HepG2 (cell line): ENCODE measurements at regions not wholly inside any gene's neighbourhood (a gene's known extent, or its start where the extent isn't known, plus 50 kb on each side); places are given as distances from the start of the nearest gene placed in this dataset.

Experiments used
- ATAC-seq: fragments of 200-7000 bp; cut with Tn5 transposase; 3 replicates; pipeline ENCODE4 v1.9.1; 2020; ENCODE audit warnings: mild to moderate bottlenecking, moderate library complexity
- BruUV-seq: library from RNA; stranded (reverse); fragments of 400-500 nt; replicated peaks from 2 replicates; lab custom pipeline; 2021; lab: Mats Ljungman, UMichigan
- CTCF ChIA-PET: fragments of 300-600 bp; formaldehyde crosslinking; extraction: SDS; loops from one replicate; lab custom pipeline; 2021; ENCODE audit warnings: low total read pairs, inconsistent platforms, low intra/inter-chr PET ratio; lab: Yijun Ruan, JAX
- POLR2A ChIA-PET: fragments of 350-600 bp; sonication (Branson Sonifier 250); formaldehyde crosslinking; loops from one replicate; lab custom pipeline; 2020; ENCODE audit warnings: antibody characterized with exemption, inconsistent platforms; lab: Yijun Ruan, JAX
- DNase-seq: peaks from one replicate; pipeline ENCODE4 v3.0.0-alpha.2; 2015; ENCODE audit warnings: low spot score
- FAIRE-seq: peaks from 3 replicates; lab custom pipeline; 2011; peaks lifted over from hg19 to GRCh38; lab: Jason Lieb, UNC
- H2AFZ ChIP-seq: one replicate; pipeline ENCODE4 v1.6.1; 2011; ENCODE audit warnings: low read length, inconsistent platforms
- H3K27ac ChIP-seq: fragments of 300-600 bp; 3 replicates; pipeline ENCODE4 v1.8.0; 2011; ENCODE audit warnings: mixed run types, mild to moderate bottlenecking, mixed read lengths, low read length, inconsistent platforms; ENCODE audit not compliant: insufficient read depth; ENCODE audit errors: extremely low read length
- H3K27me3 ChIP-seq, 2 experiments: fragments of 200-600 bp in 1 of 2; 2 replicates in 1 of 2; 3 replicates in 1 of 2; pipeline versions ENCODE4 v1.6.0 to v1.8.0; 2011; ENCODE audit warnings: low read length in 2 of 2, mild to moderate bottlenecking in 2 of 2, moderate library complexity in 2 of 2, inconsistent platforms in 1 of 2; ENCODE audit not compliant: insufficient read depth in 2 of 2, control insufficient read depth in 1 of 2
- H3K36me3 ChIP-seq, 2 experiments: fragments of 200-600 bp in 1 of 2; replicated peaks in 1 of 2; 2 replicates in 1 of 2; 3 replicates in 1 of 2; pipeline versions ENCODE4 v1.5.1 to v1.8.0; 2011; ENCODE audit warnings: low read length in 2 of 2, inconsistent platforms in 1 of 2; ENCODE audit not compliant: insufficient read depth in 2 of 2, control insufficient read depth in 1 of 2
- H3K4me1 ChIP-seq: 2 replicates; pipeline ENCODE4 v1.5.1; 2012; ENCODE audit warnings: low read length, inconsistent platforms; ENCODE audit not compliant: insufficient read depth
- H3K4me2 ChIP-seq: 2 replicates; pipeline ENCODE4 v1.6.0; 2011; ENCODE audit warnings: low read depth, low read length, inconsistent platforms
- H3K4me3 ChIP-seq, 3 experiments: fragments of 200-600 bp in 1 of 3; sonication (generic), shearing (Covaris generic) in 1 of 3; replicated peaks in 1 of 3; 2 replicates each; pipeline ENCODE4 v1.5.1; 2011 to 2016; ENCODE audit warnings: low read length in 3 of 3, inconsistent platforms in 2 of 3, low read depth in 2 of 3, mild to moderate bottlenecking in 2 of 3, control low read depth in 1 of 3, mixed read lengths in 1 of 3; ENCODE audit not compliant: insufficient read depth in 1 of 3
- H3K79me2 ChIP-seq: one replicate; pipeline ENCODE4 v1.6.1; 2011; ENCODE audit warnings: low read length, inconsistent platforms; ENCODE audit not compliant: insufficient read depth
- H3K9ac ChIP-seq: 2 replicates; pipeline ENCODE4 v1.6.0; 2011; ENCODE audit warnings: mild to moderate bottlenecking, low read depth, low read length, inconsistent platforms; ENCODE audit not compliant: insufficient read depth
- H3K9me3 ChIP-seq: 2 replicates; pipeline ENCODE4 v1.5.1; 2012; ENCODE audit warnings: mild to moderate bottlenecking, low read length
- H4K20me1 ChIP-seq: 2 replicates; pipeline ENCODE4 v1.6.0; 2011; ENCODE audit warnings: inconsistent platforms, mild to moderate bottlenecking, low read length, moderate library complexity; ENCODE audit not compliant: insufficient read depth
- CEBPZ ChIP-seq: IDR thresholded peaks from 2 replicates; pipeline ENCODE4 v1.6.1; 2012; ENCODE audit warnings: low read length, improper control_type of control experiment
- HOXA7 ChIP-seq: sonication (generic); formaldehyde crosslinking; IDR thresholded peaks from 2 replicates; pipeline ENCODE4 v1.8.1; 2022; ENCODE audit warnings: mild to moderate bottlenecking, missing genetic modification reagents, moderate library complexity
- MED1 ChIP-seq: sonication (generic); formaldehyde crosslinking; IDR thresholded peaks from 2 replicates; pipeline ENCODE4 v1.4.0; 2020; ENCODE audit warnings: missing genetic modification reagents
- SP2 ChIP-seq: sonication (generic); formaldehyde crosslinking; IDR thresholded peaks from 2 replicates; pipeline ENCODE4 v1.5.1; 2020; ENCODE audit warnings: mild to moderate bottlenecking, missing genetic modification reagents
- ZNF326 ChIP-seq: sonication (generic); formaldehyde crosslinking; IDR thresholded peaks from 2 replicates; pipeline ENCODE4 v1.4.0; 2020; ENCODE audit warnings: missing genetic modification reagents, borderline replicate concordance
- ZNF672 ChIP-seq: sonication (generic); formaldehyde crosslinking; IDR thresholded peaks from 2 replicates; pipeline ENCODE4 v1.8.1; 2022; ENCODE audit warnings: missing genetic modification reagents
- WGBS: methylation state at CpG from one replicate; pipeline ENCODE4 v1.1.6; 2017; ENCODE audit warnings: low lambda C conversion rate; 5-methylcytosine and 5-hydroxymethylcytosine counted together
- in situ Hi-C: cut with HindIII; loops from 2 replicates; pipeline ENCODE4 v1.10.0; 2017; ENCODE audit warnings: low pct_unique_long_range_greater_than_20kb; ENCODE audit not compliant: extremely low pct_ligation_motif_present
- intact Hi-C: fragments of 100-400 bp; cut with micrococcal nuclease; formaldehyde crosslinking; loops from one replicate; pipeline ENCODE4 v1.10.0; 2022; ENCODE audit not compliant: unreplicated experiment
- TF ChIP-seq, protein P1 (sequence below): sonication (generic); formaldehyde crosslinking; IDR thresholded peaks from 2 replicates; pipeline ENCODE4 v1.4.0; 2020; ENCODE audit warnings: missing genetic modification reagents, mild to moderate bottlenecking, borderline replicate concordance

GRCh38 chr10:4120096-4120853 lies 335.3 kb upstream of the KLF6 start:
- Histone ChIP-seq H3K9ac (no peak overlapping the region), H3K27me3 (no peaks in the 10 kb centered on the region), H3K36me3 (no peaks in the 10 kb centered on the region), H3K9me3 (no peaks in the 10 kb centered on the region), H3K4me1 (no peaks in the 10 kb centered on the region), H3K27ac (no peak overlapping the region), H3K4me2 (no peak overlapping the region), H4K20me1 (no peaks in the 10 kb centered on the region), H2AFZ (no peak overlapping the region), H3K79me2 (no peaks in the 10 kb centered on the region)
- intact Hi-C loops (no loop called here), in situ Hi-C loops (no loop called here)
- no peak for ATAC-seq
- 13% methylated on average over 5 of the region's 5 CpGs for WGBS
- BruUV-seq = no TSS peak
- CTCF ChIA-PET = no interaction called here
- POLR2A ChIA-PET = no interaction called here
- FAIRE-seq = no peak
- TF ChIP-seq ZNF672 (CRISPR knock-in tag) (no peak), MED1 (CRISPR knock-in tag) (no peak), SP2 (no peak), CEBPZ (no peak), ZNF326 (no peak), HOXA7 (CRISPR knock-in tag) (no peak)
- TF ChIP-seq, protein P1, sequence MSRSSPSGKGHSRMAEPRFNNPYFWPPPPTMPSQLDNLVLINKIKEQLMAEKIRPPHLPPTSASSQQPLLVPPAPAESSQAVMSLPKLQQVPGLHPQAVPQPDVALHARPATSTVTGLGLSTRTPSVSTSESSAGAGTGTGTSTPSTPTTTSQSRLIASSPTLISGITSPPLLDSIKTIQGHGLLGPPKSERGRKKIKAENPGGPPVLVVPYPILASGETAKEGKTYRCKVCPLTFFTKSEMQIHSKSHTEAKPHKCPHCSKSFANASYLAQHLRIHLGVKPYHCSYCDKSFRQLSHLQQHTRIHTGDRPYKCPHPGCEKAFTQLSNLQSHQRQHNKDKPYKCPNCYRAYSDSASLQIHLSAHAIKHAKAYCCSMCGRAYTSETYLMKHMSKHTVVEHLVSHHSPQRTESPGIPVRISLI (CRISPR knock-in tag) = no peak
- TF ChIP-seq, all 625 proteins: peak for 0
- DNase-seq = no peak
- H3K4me3 ChIP-seq = no peak overlapping the region
